HepG2 (cell line): ENCODE measurements at regions not wholly inside any gene's neighbourhood (a gene's known extent, or its start where the extent isn't known, plus 50 kb on each side); places are given as distances from the start of the nearest gene placed in this dataset.

Source experiments
- ATAC-seq: fragments of 200-7000 bp; cut with Tn5 transposase; 3 replicates; pipeline ENCODE4 v1.9.1; 2020; ENCODE audit warnings: mild to moderate bottlenecking, moderate library complexity
- BruUV-seq: library from RNA; stranded (reverse); fragments of 400-500 nt; replicated peaks from 2 replicates; lab custom pipeline; 2021; lab: Mats Ljungman, UMichigan
- CTCF ChIA-PET: fragments of 300-600 bp; formaldehyde crosslinking; extraction: SDS; loops from one replicate; lab custom pipeline; 2021; ENCODE audit warnings: low total read pairs, inconsistent platforms, low intra/inter-chr PET ratio; lab: Yijun Ruan, JAX
- POLR2A ChIA-PET: fragments of 350-600 bp; sonication (Branson Sonifier 250); formaldehyde crosslinking; loops from one replicate; lab custom pipeline; 2020; ENCODE audit warnings: antibody characterized with exemption, inconsistent platforms; lab: Yijun Ruan, JAX
- DNase-seq: peaks from one replicate; pipeline ENCODE4 v3.0.0-alpha.2; 2015; ENCODE audit warnings: low spot score
- FAIRE-seq: peaks from 3 replicates; lab custom pipeline; 2011; peaks lifted over from hg19 to GRCh38; lab: Jason Lieb, UNC
- H2AFZ ChIP-seq: one replicate; pipeline ENCODE4 v1.6.1; 2011; ENCODE audit warnings: low read length, inconsistent platforms
- H3K27ac ChIP-seq: fragments of 300-600 bp; 3 replicates; pipeline ENCODE4 v1.8.0; 2011; ENCODE audit warnings: mixed run types, mild to moderate bottlenecking, mixed read lengths, low read length, inconsistent platforms; ENCODE audit not compliant: insufficient read depth; ENCODE audit errors: extremely low read length
- H3K27me3 ChIP-seq, 2 experiments: fragments of 200-600 bp in 1 of 2; 2 replicates in 1 of 2; 3 replicates in 1 of 2; pipeline versions ENCODE4 v1.6.0 to v1.8.0; 2011; ENCODE audit warnings: low read length in 2 of 2, mild to moderate bottlenecking in 2 of 2, moderate library complexity in 2 of 2, inconsistent platforms in 1 of 2; ENCODE audit not compliant: insufficient read depth in 2 of 2, control insufficient read depth in 1 of 2
- H3K36me3 ChIP-seq, 2 experiments: fragments of 200-600 bp in 1 of 2; replicated peaks in 1 of 2; 2 replicates in 1 of 2; 3 replicates in 1 of 2; pipeline versions ENCODE4 v1.5.1 to v1.8.0; 2011; ENCODE audit warnings: low read length in 2 of 2, inconsistent platforms in 1 of 2; ENCODE audit not compliant: insufficient read depth in 2 of 2, control insufficient read depth in 1 of 2
- H3K4me1 ChIP-seq: 2 replicates; pipeline ENCODE4 v1.5.1; 2012; ENCODE audit warnings: low read length, inconsistent platforms; ENCODE audit not compliant: insufficient read depth
- H3K4me2 ChIP-seq: 2 replicates; pipeline ENCODE4 v1.6.0; 2011; ENCODE audit warnings: low read depth, low read length, inconsistent platforms
- H3K4me3 ChIP-seq, 3 experiments: fragments of 200-600 bp in 1 of 3; sonication (generic), shearing (Covaris generic) in 1 of 3; replicated peaks in 1 of 3; 2 replicates each; pipeline ENCODE4 v1.5.1; 2011 to 2016; ENCODE audit warnings: low read length in 3 of 3, inconsistent platforms in 2 of 3, low read depth in 2 of 3, mild to moderate bottlenecking in 2 of 3, control low read depth in 1 of 3, mixed read lengths in 1 of 3; ENCODE audit not compliant: insufficient read depth in 1 of 3
- H3K79me2 ChIP-seq: one replicate; pipeline ENCODE4 v1.6.1; 2011; ENCODE audit warnings: low read length, inconsistent platforms; ENCODE audit not compliant: insufficient read depth
- H3K9ac ChIP-seq: 2 replicates; pipeline ENCODE4 v1.6.0; 2011; ENCODE audit warnings: mild to moderate bottlenecking, low read depth, low read length, inconsistent platforms; ENCODE audit not compliant: insufficient read depth
- H3K9me3 ChIP-seq: 2 replicates; pipeline ENCODE4 v1.5.1; 2012; ENCODE audit warnings: mild to moderate bottlenecking, low read length
- H4K20me1 ChIP-seq: 2 replicates; pipeline ENCODE4 v1.6.0; 2011; ENCODE audit warnings: inconsistent platforms, mild to moderate bottlenecking, low read length, moderate library complexity; ENCODE audit not compliant: insufficient read depth
- HHEX ChIP-seq: IDR thresholded peaks from 2 replicates; pipeline ENCODE4 v1.6.1; 2016; ENCODE audit warnings: control low read depth
- SKI ChIP-seq: fragments of 450-650 bp; IDR thresholded peaks from one replicate; pipeline ENCODE4 v1.6.1; 2018; ENCODE audit warnings: mild to moderate bottlenecking; ENCODE audit not compliant: partially characterized antibody
- SMAD9 ChIP-seq: sonication (generic); formaldehyde crosslinking; IDR thresholded peaks from 2 replicates; pipeline ENCODE4 v1.5.1; 2020; ENCODE audit warnings: mild to moderate bottlenecking, missing genetic modification reagents
- SPEN ChIP-seq: sonication (generic); formaldehyde crosslinking; IDR thresholded peaks from 2 replicates; pipeline ENCODE4 v1.5.1; 2020; ENCODE audit warnings: low read depth, mild to moderate bottlenecking, missing genetic modification reagents
- SRSF1 ChIP-seq: fragments of 200-400 bp; formaldehyde crosslinking; optimal IDR thresholded peaks from 2 replicates; pipeline ENCODE3; 2017; ENCODE audit warnings: mild to moderate bottlenecking, low read depth, low read length, moderate library complexity
- THAP11 ChIP-seq: IDR thresholded peaks from 2 replicates; pipeline ENCODE4 v1.6.1; 2016; ENCODE audit warnings: missing biosample characterization, missing genetic modification reagents
- ZBTB1 ChIP-seq: sonication (generic); formaldehyde crosslinking; IDR thresholded peaks from 2 replicates; pipeline ENCODE4 v1.4.0; 2020; ENCODE audit warnings: missing genetic modification reagents, borderline replicate concordance
- ZFAT ChIP-seq: sonication (generic); formaldehyde crosslinking; conservative IDR thresholded peaks from 2 replicates; pipeline ENCODE4 v1.8.1; 2023; ENCODE audit warnings: missing genetic modification reagents, inconsistent platforms
- ZFP36 ChIP-seq: fragments of 150-350 bp; IDR thresholded peaks from 2 replicates; pipeline ENCODE4 v1.6.1; 2018; ENCODE audit warnings: borderline replicate concordance, low read length, low read depth; ENCODE audit not compliant: partially characterized antibody
- ZFP90 ChIP-seq: sonication (generic); formaldehyde crosslinking; IDR thresholded peaks from 2 replicates; pipeline ENCODE4 v1.8.0; 2022; ENCODE audit warnings: missing genetic modification reagents, mild to moderate bottlenecking, inconsistent platforms, borderline replicate concordance
- ZNF30 ChIP-seq: sonication (generic); formaldehyde crosslinking; IDR thresholded peaks from 2 replicates; pipeline ENCODE4 v1.5.0; 2020; ENCODE audit warnings: mild to moderate bottlenecking, missing genetic modification reagents
- ZNF331 ChIP-seq: sonication (generic); formaldehyde crosslinking; IDR thresholded peaks from 2 replicates; pipeline ENCODE4 v1.4.0; 2020; ENCODE audit warnings: missing genetic modification reagents
- ZNF724P ChIP-seq: sonication (generic); formaldehyde crosslinking; IDR thresholded peaks from 2 replicates; pipeline ENCODE4 v1.8.0; 2022; ENCODE audit warnings: missing genetic modification reagents, borderline replicate concordance
- ZNF891 ChIP-seq: sonication (generic); formaldehyde crosslinking; IDR thresholded peaks from 2 replicates; pipeline ENCODE4 v1.5.0; 2020; ENCODE audit warnings: mild to moderate bottlenecking, missing genetic modification reagents
- WGBS: methylation state at CpG from one replicate; pipeline ENCODE4 v1.1.6; 2017; ENCODE audit warnings: low lambda C conversion rate; 5-methylcytosine and 5-hydroxymethylcytosine counted together
- in situ Hi-C: cut with HindIII; loops from 2 replicates; pipeline ENCODE4 v1.10.0; 2017; ENCODE audit warnings: low pct_unique_long_range_greater_than_20kb; ENCODE audit not compliant: extremely low pct_ligation_motif_present
- intact Hi-C: fragments of 100-400 bp; cut with micrococcal nuclease; formaldehyde crosslinking; loops from one replicate; pipeline ENCODE4 v1.10.0; 2022; ENCODE audit not compliant: unreplicated experiment
- TF ChIP-seq, protein P1 (sequence below): sonication (generic); formaldehyde crosslinking; IDR thresholded peaks from 2 replicates; pipeline ENCODE4 v1.8.1; 2023; ENCODE audit warnings: missing genetic modification reagents, mild to moderate bottlenecking, borderline replicate concordance
- TF ChIP-seq, protein P2 (sequence below): sonication (generic); formaldehyde crosslinking; IDR thresholded peaks from 2 replicates; pipeline ENCODE4 v1.5.1; 2020; ENCODE audit warnings: missing genetic modification reagents, mild to moderate bottlenecking, borderline replicate concordance
- TF ChIP-seq, protein P3 (sequence below): IDR thresholded peaks from 2 replicates; pipeline ENCODE4 v1.6.1; 2016
- TF ChIP-seq, protein P4 (sequence below): sonication (generic); formaldehyde crosslinking; IDR thresholded peaks from 2 replicates; pipeline ENCODE4 v1.4.0; 2020; ENCODE audit warnings: missing genetic modification reagents

DNA sequence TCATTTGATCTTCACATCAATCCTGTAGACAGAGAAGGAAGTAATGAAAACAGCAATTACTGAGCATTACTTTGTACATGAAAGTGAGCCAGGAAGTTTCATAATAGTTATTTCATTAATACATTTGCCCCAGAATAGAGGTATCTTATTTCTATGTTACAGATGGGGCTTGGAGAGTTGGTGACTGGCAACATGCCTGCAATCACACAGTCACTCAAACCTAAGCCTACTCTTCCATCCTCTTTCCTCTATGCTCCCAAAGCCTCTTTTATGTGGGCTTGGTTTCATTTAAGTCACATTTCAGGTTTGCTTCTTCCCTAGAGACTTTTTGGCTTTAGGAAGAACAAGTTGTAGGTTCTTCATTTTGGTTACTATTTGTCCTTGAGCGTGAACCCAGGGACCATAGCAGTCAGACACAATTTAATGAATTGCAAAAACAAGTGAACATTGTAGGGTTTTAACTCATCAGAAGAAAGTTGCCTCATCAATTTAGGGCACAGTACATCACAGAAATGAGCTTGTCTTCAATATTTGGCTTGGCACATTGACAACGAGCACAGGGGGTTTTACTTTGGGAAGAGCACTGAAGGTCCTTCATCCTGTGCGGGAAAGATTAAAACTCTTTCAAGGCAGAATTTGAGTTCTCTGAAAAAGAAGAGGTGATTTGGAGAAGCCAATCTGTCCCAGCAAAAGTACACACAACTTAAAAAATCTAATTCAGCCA lies 381.1 kb downstream of the TMEM38B start (continued):
- no peak for TF ChIP-seq ZFP36
- no peak for TF ChIP-seq SRSF1
- TF ChIP-seq, protein P1, sequence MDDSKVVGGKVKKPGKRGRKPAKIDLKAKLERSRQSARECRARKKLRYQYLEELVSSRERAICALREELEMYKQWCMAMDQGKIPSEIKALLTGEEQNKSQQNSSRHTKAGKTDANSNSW (CRISPR knock-in tag): no peak
- no peak for TF ChIP-seq ZNF891 (CRISPR knock-in tag)
- TF ChIP-seq ZFP90 (CRISPR knock-in tag): no peak
- no peak for TF ChIP-seq HHEX (CRISPR knock-in tag)
- TF ChIP-seq THAP11 (CRISPR knock-in tag): no peak
- no peak for TF ChIP-seq SMAD9 (CRISPR knock-in tag)

DNA sequence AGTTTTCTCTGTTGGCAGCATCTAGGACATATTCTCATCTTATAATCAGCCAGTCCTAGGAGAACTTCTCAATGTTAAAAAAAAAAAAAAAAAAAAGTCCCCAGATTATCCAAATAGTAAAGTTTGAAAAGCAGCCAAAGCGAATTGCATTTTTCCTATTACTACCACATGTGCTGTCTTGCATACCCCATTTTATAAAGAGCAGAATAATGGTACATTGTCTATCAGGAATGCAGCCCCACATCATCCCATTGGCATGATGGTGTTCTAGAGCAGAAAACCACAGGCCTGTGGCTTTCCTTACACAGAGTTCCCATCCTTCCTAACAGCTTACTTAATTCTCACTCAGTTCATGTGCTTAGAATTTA lies 381.6 kb downstream of the TMEM38B start:
- H3K4me2 ChIP-seq: no peak overlapping the region
- TF ChIP-seq, protein P2, sequence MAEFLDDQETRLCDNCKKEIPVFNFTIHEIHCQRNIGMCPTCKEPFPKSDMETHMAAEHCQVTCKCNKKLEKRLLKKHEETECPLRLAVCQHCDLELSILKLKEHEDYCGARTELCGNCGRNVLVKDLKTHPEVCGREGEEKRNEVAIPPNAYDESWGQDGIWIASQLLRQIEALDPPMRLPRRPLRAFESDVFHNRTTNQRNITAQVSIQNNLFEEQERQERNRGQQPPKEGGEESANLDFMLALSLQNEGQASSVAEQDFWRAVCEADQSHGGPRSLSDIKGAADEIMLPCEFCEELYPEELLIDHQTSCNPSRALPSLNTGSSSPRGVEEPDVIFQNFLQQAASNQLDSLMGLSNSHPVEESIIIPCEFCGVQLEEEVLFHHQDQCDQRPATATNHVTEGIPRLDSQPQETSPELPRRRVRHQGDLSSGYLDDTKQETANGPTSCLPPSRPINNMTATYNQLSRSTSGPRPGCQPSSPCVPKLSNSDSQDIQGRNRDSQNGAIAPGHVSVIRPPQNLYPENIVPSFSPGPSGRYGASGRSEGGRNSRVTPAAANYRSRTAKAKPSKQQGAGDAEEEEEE (CRISPR knock-in tag): no peak
- TF ChIP-seq, protein P3, sequence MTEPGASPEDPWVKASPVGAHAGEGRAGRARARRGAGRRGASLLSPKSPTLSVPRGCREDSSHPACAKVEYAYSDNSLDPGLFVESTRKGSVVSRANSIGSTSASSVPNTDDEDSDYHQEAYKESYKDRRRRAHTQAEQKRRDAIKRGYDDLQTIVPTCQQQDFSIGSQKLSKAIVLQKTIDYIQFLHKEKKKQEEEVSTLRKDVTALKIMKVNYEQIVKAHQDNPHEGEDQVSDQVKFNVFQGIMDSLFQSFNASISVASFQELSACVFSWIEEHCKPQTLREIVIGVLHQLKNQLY (CRISPR knock-in tag): no peak
- TF ChIP-seq ZNF724P (CRISPR knock-in tag) (no peak), ZFAT (CRISPR knock-in tag) (no peak), SPEN (CRISPR knock-in tag) (no peak), ZBTB1 (no peak), SKI (no peak), ZNF30 (CRISPR knock-in tag) (no peak), ZNF331 (no peak), SMAD9 (CRISPR knock-in tag) (no peak)
- TF ChIP-seq, protein P4, sequence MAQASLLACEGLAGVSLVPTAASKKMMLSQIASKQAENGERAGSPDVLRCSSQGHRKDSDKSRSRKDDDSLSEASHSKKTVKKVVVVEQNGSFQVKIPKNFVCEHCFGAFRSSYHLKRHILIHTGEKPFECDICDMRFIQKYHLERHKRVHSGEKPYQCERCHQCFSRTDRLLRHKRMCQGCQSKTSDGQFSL: no peak

More for the DNA sequence above, 381.6 kb downstream of the TMEM38B start:
- intact Hi-C loops: no loop called here
- Histone ChIP-seq H3K9me3 (no peaks in the 10 kb centered on the region), H3K36me3 (no peaks in the 10 kb centered on the region), H3K27me3 (no peaks in the 10 kb centered on the region), H3K79me2 (no peaks in the 10 kb centered on the region), H3K4me1 (no peaks in the 10 kb centered on the region), H4K20me1 (no peaks in the 10 kb centered on the region), H3K27ac (no peak overlapping the region), H3K9ac (no peak overlapping the region), H3K4me3 (no peak overlapping the region), H2AFZ (no peak overlapping the region)
- no peak for FAIRE-seq
- WGBS: 0% methylated on average over 1 of the region's 1 CpG
- POLR2A ChIA-PET: no interaction called here
- no peak for ATAC-seq
- in situ Hi-C loops: no loop called here
- DNase-seq: no peak
- BruUV-seq: no TSS peak
- CTCF ChIA-PET: no interaction called here
